ENCODE measurements at regions not wholly inside any gene's neighbourhood (a gene's known extent, or its start where the extent isn't known, plus 50 kb on each side); places are given as distances from the start of the nearest gene placed in this dataset.

DNA sequence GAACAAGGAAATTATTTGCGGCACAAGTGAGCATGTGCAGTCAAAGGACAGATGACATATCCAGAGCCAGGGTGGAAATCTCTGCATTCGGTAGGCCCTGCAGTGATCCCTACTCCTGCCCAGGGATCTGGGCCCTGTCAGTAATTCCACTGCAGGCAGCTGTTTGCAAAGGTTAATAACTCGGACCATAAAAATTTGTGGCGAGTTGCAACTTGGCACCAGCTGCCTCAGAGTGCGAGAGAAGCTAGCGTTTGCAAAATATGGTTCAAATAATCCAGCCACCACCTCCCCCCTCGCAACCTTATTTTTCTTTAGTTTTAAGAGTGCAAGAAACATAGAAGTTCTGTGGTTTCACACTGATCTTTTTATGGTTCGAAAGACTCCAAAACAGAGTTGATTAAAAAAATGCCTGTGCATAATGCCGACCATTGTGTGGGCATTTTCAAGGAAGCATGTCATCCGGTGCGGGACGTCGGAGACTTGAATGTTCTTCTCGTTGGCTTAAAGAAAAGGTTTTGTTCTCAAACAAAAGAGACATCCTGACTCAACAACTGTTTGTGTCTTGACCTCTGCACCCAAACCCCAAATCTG is 224.5 kb downstream of the BCL11B start:
- TF ChIP-seq, protein P1, sequence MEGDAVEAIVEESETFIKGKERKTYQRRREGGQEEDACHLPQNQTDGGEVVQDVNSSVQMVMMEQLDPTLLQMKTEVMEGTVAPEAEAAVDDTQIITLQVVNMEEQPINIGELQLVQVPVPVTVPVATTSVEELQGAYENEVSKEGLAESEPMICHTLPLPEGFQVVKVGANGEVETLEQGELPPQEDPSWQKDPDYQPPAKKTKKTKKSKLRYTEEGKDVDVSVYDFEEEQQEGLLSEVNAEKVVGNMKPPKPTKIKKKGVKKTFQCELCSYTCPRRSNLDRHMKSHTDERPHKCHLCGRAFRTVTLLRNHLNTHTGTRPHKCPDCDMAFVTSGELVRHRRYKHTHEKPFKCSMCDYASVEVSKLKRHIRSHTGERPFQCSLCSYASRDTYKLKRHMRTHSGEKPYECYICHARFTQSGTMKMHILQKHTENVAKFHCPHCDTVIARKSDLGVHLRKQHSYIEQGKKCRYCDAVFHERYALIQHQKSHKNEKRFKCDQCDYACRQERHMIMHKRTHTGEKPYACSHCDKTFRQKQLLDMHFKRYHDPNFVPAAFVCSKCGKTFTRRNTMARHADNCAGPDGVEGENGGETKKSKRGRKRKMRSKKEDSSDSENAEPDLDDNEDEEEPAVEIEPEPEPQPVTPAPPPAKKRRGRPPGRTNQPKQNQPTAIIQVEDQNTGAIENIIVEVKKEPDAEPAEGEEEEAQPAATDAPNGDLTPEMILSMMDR (IDR thresholded peaks at IDR 0.05) = no peak
- TF ChIP-seq ZFX (IDR thresholded peaks at IDR 0.05; ENCODE audit: borderline replicate concordance) = no peak
